Testis (tissue), 2 donors: ENCODE measurements at regions not wholly inside any gene's neighbourhood (a gene's known extent, or its start where the extent isn't known, plus 50 kb on each side); places are given as distances from the start of the nearest gene placed in this dataset.

ENCODE experiments used
- DNase-seq: peaks from one replicate; pipeline ENCODE4 v3.0.0-alpha.2; 2019
- H3K27ac ChIP-seq, 2 donors: fragments of 200-600 bp; sonication (generic); one replicate each; pipeline ENCODE4 v1.5.1; 2019
- H3K27me3 ChIP-seq: fragments of 200-600 bp; sonication (generic); one replicate; pipeline ENCODE4 v1.5.1; 2019
- H3K36me3 ChIP-seq: fragments of 200-600 bp; sonication (generic); one replicate; pipeline ENCODE4 v1.5.1; 2017; ENCODE audit warnings: low read depth; ENCODE audit errors: missing control alignments
- H3K4me1 ChIP-seq: fragments of 200-600 bp; sonication (generic); one replicate; pipeline ENCODE4 v1.5.1; 2019
- H3K4me3 ChIP-seq, 2 donors: fragments of 200-600 bp; sonication (generic); one replicate each; pipeline ENCODE4 v1.5.1; 2017 to 2019
- H3K9me3 ChIP-seq: fragments of 200-600 bp; sonication (generic); one replicate; pipeline ENCODE4 v1.5.1; 2017
- POLR2A ChIP-seq: fragments of 450-650 bp; IDR thresholded peaks from one replicate; pipeline ENCODE4 v1.6.1; 2017; ENCODE audit warnings: antibody characterized with exemption, mild to moderate bottlenecking, moderate library complexity
- WGBS, 2 donors: methylation state at CpG; one replicate each; pipeline ENCODE4 v1.1.5; 2018; 5-methylcytosine and 5-hydroxymethylcytosine counted together
- intact Hi-C: fragments of 100-400 bp; cut with DNase I; formaldehyde crosslinking; loops from one replicate; pipeline ENCODE4 v1.15.1; 2023; ENCODE audit warnings: low total_unique reads
- TF ChIP-seq, protein P1 (sequence below), 3 experiments: fragments of 450-650 bp in 2 of 3; fragments of 200-600 bp in 1 of 3; sonication (generic) in 1 of 3; IDR thresholded peaks; one replicate each; pipeline ENCODE4 v1.5.1; 2016 to 2019; ENCODE audit warnings: antibody characterized with exemption in 3 of 3, mild to moderate bottlenecking in 2 of 3, moderate library complexity in 1 of 3

DNA sequence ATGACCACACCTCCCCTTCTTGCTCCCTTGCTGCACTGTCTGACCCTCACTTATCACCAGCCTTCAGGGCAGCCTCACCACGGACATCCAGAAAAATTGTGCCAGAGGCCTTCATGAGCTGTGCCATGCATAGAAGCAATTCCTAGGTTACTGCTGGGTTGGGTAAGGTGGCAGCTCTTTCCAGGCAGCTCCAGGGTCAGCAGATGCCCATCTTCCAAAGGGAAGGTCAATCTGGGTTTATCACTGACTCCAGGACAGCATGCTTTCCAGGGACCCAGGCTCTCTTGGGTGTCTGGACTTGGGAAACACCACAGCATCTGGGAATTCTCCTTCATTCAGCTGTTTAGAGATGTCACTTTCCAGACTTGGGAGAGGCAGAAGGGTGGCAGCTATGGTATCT lies 188.9 kb upstream of the CXCL12 start:
- no peaks in the 10 kb centered on the region for H3K36me3 ChIP-seq
- no peaks in the 10 kb centered on the region for H3K9me3 ChIP-seq
- H3K27ac ChIP-seq, result no peak overlapping the region
- no peak for TF ChIP-seq POLR2A
- TF ChIP-seq, protein P1, sequence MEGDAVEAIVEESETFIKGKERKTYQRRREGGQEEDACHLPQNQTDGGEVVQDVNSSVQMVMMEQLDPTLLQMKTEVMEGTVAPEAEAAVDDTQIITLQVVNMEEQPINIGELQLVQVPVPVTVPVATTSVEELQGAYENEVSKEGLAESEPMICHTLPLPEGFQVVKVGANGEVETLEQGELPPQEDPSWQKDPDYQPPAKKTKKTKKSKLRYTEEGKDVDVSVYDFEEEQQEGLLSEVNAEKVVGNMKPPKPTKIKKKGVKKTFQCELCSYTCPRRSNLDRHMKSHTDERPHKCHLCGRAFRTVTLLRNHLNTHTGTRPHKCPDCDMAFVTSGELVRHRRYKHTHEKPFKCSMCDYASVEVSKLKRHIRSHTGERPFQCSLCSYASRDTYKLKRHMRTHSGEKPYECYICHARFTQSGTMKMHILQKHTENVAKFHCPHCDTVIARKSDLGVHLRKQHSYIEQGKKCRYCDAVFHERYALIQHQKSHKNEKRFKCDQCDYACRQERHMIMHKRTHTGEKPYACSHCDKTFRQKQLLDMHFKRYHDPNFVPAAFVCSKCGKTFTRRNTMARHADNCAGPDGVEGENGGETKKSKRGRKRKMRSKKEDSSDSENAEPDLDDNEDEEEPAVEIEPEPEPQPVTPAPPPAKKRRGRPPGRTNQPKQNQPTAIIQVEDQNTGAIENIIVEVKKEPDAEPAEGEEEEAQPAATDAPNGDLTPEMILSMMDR (IDR thresholded peaks at IDR 0.05), result no peak
- 80 to 88% methylated on average over 1 of the region's 1 CpG for WGBS, 2 donors
- DNase-seq, result no peak
- H3K27me3 ChIP-seq, result no peaks in the 10 kb centered on the region
- intact Hi-C loops, result no loop called here
- no peak overlapping the region for H3K4me3 ChIP-seq
- peaks cover 22% of the 10 kb centered on the region for H3K4me1 ChIP-seq

DNA sequence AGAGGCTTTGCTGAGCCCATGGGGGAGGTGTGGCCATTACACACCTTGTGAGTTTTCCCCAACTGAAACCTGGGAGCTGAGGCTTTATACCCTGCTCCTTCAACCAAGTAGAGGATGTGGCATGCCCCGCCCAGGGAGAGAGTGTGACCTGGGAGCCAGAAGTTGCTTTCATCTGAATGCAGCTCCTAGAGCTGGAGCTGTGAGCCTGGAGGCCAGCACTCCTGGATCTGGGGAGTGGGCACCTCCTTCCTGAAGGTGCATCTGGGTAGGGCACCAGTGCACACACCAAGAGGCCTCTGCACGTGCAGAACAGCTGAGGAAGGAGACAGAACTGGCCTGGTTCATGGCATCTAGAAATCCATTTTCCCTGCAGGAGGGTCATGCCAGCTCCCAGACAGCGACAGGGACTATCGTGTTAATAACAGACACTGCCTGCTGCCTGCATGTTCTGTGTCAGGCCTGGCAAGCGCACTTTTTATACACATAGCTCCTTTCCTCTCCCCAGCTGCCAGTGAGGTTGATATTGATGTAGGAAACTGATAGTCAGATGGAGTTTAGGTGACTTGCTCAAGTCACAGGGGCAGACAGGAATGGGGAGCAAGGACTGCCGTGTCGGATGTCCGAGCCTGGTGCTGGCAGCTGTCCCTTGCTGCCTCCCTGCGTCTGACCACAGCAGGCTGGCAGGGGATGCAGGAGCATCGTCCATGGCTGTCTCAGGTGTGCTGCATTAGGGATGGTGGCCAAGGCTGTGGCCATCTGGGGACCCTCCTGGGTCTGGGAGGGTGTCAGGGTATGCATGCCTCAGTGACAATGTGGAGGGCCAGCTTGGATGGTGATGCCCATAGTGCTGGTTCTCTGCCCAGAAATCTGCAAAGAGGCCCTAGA lies 189.9 kb upstream of the CXCL12 start:
- TF ChIP-seq POLR2A, result no peak
- TF ChIP-seq, protein P1 (IDR thresholded peaks at IDR 0.05), result no peak
- Histone ChIP-seq H3K4me1 (peaks cover 16% of the 10 kb centered on the region), H3K27ac (no peak overlapping the region), H3K4me3 (no peak overlapping the region), H3K36me3 (no peaks in the 10 kb centered on the region), H3K27me3 (no peaks in the 10 kb centered on the region), H3K9me3 (no peaks in the 10 kb centered on the region)
- no peak for DNase-seq
- 89 to 97% methylated on average over 7 to 10 of the region's 10 CpGs for WGBS, 2 donors
- intact Hi-C loops, result no loop called here

DNA sequence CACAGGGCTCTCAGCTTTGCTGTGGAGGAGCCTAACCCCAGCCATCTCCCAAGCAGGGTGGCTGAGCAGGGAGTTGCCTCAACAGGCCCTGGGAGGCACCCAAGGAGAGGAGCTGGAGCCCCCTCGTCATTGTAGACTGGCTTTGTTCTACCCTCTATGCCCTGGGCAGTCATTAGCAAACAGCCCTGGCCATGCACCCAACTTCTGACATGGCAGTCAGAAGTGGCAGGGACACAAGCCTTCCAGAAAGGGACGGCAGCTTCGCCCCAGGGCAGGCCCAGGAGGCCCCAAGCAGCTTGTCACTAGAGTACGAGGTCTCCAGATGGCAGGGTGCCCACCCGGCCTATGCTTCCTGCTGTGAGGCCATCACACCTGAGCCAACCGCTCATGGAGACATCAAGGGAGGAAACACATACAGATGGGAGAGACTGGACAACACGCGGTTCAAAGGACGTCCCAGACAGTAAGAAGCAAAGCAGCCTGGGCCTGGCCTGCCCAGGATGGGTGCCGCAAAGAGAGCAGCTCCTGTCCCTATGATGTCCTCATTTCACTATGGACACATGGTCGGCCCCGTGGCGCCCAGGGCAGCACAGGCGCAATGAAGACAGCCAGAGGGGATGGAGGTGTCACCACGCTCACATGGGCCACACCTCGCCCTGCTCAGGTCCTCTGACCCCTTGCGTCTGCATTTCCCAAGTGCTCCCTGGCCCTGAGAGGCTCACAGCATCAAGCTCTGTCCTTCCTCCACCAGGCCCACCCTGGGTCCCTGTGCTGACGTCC lies 190.9 kb upstream of the CXCL12 start:
- DNase-seq, result no peak
- no peak overlapping the region for H3K4me3 ChIP-seq
- WGBS, 2 donors, result 93 to 95% methylated on average over 13 to 18 of the region's 18 CpGs
- intact Hi-C loops, result no loop called here
- H3K27me3 ChIP-seq, result no peaks in the 10 kb centered on the region
- H3K9me3 ChIP-seq, result no peaks in the 10 kb centered on the region
- H3K36me3 ChIP-seq, result no peaks in the 10 kb centered on the region
- no peak for TF ChIP-seq POLR2A
- H3K4me1 ChIP-seq, result peaks cover 9% of the 10 kb centered on the region
- no peak overlapping the region for H3K27ac ChIP-seq

DNA sequence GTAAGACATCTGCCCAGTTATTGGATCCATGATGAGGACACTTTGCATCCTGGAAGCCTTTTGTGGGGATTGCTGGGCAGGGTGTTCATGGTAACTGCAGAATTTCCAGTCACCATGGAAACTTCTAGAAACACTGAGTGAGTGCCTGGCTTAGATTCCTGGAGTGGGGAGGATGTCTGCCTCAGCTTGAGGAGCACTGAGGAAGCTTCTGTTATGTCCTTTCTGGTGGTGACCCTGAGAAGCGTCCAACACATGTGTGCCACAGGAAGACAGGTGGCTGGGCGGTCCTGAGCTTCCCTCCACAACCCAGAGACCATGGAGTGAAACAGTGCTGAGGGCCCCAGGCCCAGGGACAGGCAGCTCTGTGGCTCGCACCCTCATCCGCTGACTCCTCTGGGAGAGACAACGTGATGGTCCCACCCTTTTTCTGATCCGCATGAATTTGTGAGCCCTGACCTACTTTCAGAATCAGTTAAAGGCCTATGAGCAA lies 191.8 kb upstream of the CXCL12 start:
- TF ChIP-seq POLR2A, result no peak
- TF ChIP-seq, protein P1 (IDR thresholded peaks at IDR 0.05), result no peak
- Histone ChIP-seq H3K27me3 (no peaks in the 10 kb centered on the region), H3K4me3 (no peak overlapping the region), H3K36me3 (no peaks in the 10 kb centered on the region), H3K4me1 (peaks cover 9% of the 10 kb centered on the region), H3K27ac (peak overlapping the region in 1 of 2 donors; percentile 28), H3K9me3 (no peaks in the 10 kb centered on the region)
- DNase-seq, result peak; percentile 49
- intact Hi-C loops, result no loop called here
- 57 to 67% methylated on average over 6 of the region's 6 CpGs for WGBS, 2 donors

DNA sequence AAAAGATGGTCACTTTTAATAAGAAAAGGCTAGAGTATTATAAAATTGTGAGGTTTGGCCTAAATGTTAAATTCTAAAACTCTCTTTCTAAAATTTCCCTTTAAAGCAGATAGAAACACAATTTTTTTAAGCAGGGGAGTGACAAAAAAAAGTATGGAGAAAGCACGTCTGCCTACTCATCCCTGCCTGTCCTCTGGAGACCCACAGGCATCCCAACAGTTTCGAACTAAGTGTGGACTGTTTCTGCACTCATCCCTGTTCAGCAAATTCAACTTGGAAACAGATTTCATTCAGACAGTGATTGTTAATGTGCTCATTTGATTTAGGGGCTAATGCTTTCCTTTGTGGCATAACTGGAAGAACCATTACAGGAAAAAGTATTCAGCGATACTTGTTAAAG lies 192.6 kb upstream of the CXCL12 start:
- peaks cover 9% of the 10 kb centered on the region for H3K4me1 ChIP-seq
- intact Hi-C loops, result no loop called here
- H3K27ac ChIP-seq, result peak overlapping the region in 1 of 2 donors; percentile 28
- no peak for DNase-seq
- H3K4me3 ChIP-seq, result no peak overlapping the region
- no peaks in the 10 kb centered on the region for H3K36me3 ChIP-seq
- H3K9me3 ChIP-seq, result no peaks in the 10 kb centered on the region
- no peaks in the 10 kb centered on the region for H3K27me3 ChIP-seq
- WGBS, 2 donors, result 64 to 69% methylated on average over 3 of the region's 3 CpGs
- TF ChIP-seq, protein P1 (IDR thresholded peaks at IDR 0.05), result no peak
- no peak for TF ChIP-seq POLR2A
